ENCODE measurements at regions not wholly inside any gene's neighbourhood (a gene's known extent, or its start where the extent isn't known, plus 50 kb on each side); places are given as distances from the start of the nearest gene placed in this dataset.

- DNase-seq (ENCODE audit: low spot score): no peak
Observed at GRCh38 chr3:157807280-157807679, 298.9 kb downstream of the SHOX2 start.

GRCh38 chr3:157805538-157805937, 300.7 kb downstream of the SHOX2 start:
- no peak for DNase-seq (ENCODE audit: low spot score)

- no peak for DNase-seq (ENCODE audit: low spot score)
Observed at GRCh38 chr3:157794771-157795170, 291.6 kb upstream of the VEPH1 start.

- no peak for DNase-seq (ENCODE audit: low spot score)
Observed at GRCh38 chr3:157793745-157794144, 290.5 kb upstream of the VEPH1 start.

- peak; percentile 23 for DNase-seq (ENCODE audit: low spot score)
Observed at GRCh38 chr3:157789162-157789561, 285.9 kb upstream of the VEPH1 start.

- no peak for DNase-seq (ENCODE audit: low spot score)
Observed at GRCh38 chr3:157786618-157787017, 283.4 kb upstream of the VEPH1 start.

GRCh38 chr3:157786211-157786610, 283.0 kb upstream of the VEPH1 start:
- no peak for DNase-seq (ENCODE audit: low spot score)

- DNase-seq (ENCODE audit: low spot score): peak; percentile 44
Observed at GRCh38 chr3:157785102-157785826, 282.0 kb upstream of the VEPH1 start.

GRCh38 chr3:157782236-157782635, 279.0 kb upstream of the VEPH1 start:
- DNase-seq (ENCODE audit: low spot score): no peak

- DNase-seq (ENCODE audit: low spot score): no peak
Observed at GRCh38 chr3:157776861-157777260, 273.6 kb upstream of the VEPH1 start.

GRCh38 chr3:157775446-157775845, 272.2 kb upstream of the VEPH1 start:
- DNase-seq (ENCODE audit: low spot score): no peak

GRCh38 chr3:157769378-157769777, 266.2 kb upstream of the VEPH1 start:
- DNase-seq (ENCODE audit: low spot score): no peak

GRCh38 chr3:157767607-157768006, 264.4 kb upstream of the VEPH1 start:
- no peak for DNase-seq (ENCODE audit: low spot score)

- no peak for DNase-seq (ENCODE audit: low spot score)
Observed at GRCh38 chr3:157763644-157764043, 260.4 kb upstream of the VEPH1 start.

GRCh38 chr3:157759311-157759710, 256.1 kb upstream of the VEPH1 start:
- no peak for DNase-seq (ENCODE audit: low spot score)

- DNase-seq (ENCODE audit: low spot score): no peak
Observed at GRCh38 chr3:157755233-157755632, 252.0 kb upstream of the VEPH1 start.

GRCh38 chr3:157754451-157754850, 251.2 kb upstream of the VEPH1 start:
- DNase-seq (ENCODE audit: low spot score): no peak

- no peak for DNase-seq (ENCODE audit: low spot score)
Observed at GRCh38 chr3:157753787-157754136, 250.5 kb upstream of the VEPH1 start.

- DNase-seq (ENCODE audit: low spot score): no peak
Observed at GRCh38 chr3:157752956-157753786, 250.0 kb upstream of the VEPH1 start.

- DNase-seq (ENCODE audit: low spot score): no peak
Observed at GRCh38 chr3:157752554-157752953, 249.3 kb upstream of the VEPH1 start.

- no peak for DNase-seq (ENCODE audit: low spot score)
Observed at GRCh38 chr3:157751386-157751785, 248.2 kb upstream of the VEPH1 start.

- DNase-seq (ENCODE audit: low spot score): no peak
Observed at GRCh38 chr3:157746391-157746790, 243.2 kb upstream of the VEPH1 start.

GRCh38 chr3:157741607-157742006, 238.4 kb upstream of the VEPH1 start:
- DNase-seq (ENCODE audit: low spot score): no peak

GRCh38 chr3:157738441-157738840, 235.2 kb upstream of the VEPH1 start:
- DNase-seq (ENCODE audit: low spot score): no peak
